ENCODE measurements at regions not wholly inside any gene's neighbourhood (a gene's known extent, or its start where the extent isn't known, plus 50 kb on each side); places are given as distances from the start of the nearest gene placed in this dataset.
"Not testable (repeated sequence)": the region's sequence is repeated elsewhere in the genome, so short reads cannot be mapped to it uniquely, and the experiment has no call there.

DNA sequence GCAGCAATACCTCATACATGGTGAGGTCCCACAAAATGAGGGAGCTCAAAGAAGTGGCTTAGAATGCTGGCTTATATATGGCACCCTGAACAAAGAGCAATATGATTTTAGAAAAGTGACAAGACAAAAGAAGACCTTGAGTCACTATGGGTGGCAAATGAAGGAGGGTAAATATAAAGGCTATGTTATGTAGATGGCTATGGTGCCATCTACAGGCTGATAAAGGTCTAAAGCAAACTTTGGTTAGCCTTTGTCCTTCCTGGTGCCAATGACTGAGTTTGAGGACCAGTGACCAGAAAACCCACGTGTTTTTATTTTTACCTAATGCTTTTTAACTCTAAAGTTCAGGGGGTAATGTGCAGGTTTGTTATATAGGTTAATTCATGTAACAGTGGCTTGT lies 151.8 kb downstream of the CCNG2 start:
- no peak for DNase-seq

DNA sequence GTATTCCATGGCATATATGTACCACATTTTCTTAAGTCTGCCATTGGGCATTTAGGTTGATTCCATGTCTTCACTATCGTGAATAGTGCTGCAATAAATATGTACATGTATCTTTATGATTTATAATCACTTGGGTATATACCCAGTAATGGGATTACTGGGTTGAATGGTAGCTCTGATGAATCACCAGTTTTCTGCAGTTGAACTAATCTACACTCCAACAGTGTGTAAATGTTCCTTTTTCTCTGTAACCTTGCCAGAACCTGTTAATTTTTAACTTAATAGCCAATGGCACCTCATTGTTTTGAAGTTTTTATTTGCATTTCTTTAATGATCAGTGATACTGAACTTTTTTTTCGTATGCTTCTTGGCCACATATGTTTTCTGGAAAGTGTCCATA lies 152.5 kb downstream of the CCNG2 start:
- DNase-seq = no peak

DNA sequence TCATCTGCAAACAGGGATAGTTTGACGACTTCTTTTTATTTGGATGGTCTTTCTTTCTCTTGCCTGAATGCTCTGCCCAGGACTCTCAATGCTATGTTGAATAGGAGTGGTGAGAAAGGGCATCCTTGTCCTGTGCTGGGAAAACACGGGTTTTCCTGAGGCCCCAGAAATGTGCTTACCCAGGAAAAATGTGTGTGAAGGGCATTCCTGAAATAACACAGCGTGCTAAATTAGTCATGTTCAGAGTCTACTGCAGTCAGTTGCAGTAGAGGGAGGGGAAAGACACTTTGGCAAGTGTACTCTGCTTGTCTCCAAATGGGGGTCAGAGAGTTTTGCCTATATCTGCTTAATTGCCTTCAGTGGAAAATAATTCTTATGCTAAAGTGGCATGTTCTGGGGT lies 153.9 kb downstream of the CCNG2 start:
- no peak for DNase-seq

DNA sequence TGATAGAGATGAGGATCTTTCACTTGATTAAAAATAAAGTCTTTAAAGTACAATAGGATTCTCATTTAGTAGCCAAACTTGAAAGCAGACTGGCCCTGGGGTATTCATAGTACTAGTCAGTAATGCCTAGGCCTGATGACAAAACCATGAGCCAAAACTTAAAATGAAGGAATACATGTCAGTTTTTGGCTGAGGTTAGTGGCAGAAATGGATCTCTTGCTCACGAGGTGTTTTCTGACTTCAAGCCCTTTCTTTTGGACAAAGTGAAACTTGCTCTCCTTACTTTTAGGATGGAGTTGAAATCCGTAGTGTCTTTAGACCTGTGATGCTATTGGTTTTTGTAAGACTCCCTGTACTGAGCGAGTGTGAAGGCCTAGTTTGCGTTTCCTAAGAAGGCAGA lies 157.7 kb downstream of the CCNG2 start:
- no peak for DNase-seq

DNA sequence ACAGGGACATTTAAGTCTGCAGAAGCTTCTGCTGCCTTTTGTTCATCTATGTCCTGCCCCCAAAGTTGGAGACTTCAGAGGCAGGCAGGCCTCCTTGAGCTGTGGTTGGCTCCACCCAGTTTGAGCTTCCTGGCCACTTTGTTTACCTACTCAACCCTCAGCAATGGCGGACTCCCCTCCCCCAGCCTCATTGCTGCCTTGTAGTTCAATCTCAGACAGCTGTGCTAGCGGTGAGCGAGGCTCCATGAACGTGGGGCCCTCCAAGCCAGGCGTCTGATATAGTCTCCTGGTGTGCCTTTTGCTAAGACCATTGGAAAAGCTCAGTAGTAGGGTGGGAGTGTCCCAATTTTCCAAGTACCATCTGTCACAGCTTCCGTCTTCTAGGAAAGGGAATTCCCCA lies 170.1 kb downstream of the CCNG2 start:
- no peak for DNase-seq

DNA sequence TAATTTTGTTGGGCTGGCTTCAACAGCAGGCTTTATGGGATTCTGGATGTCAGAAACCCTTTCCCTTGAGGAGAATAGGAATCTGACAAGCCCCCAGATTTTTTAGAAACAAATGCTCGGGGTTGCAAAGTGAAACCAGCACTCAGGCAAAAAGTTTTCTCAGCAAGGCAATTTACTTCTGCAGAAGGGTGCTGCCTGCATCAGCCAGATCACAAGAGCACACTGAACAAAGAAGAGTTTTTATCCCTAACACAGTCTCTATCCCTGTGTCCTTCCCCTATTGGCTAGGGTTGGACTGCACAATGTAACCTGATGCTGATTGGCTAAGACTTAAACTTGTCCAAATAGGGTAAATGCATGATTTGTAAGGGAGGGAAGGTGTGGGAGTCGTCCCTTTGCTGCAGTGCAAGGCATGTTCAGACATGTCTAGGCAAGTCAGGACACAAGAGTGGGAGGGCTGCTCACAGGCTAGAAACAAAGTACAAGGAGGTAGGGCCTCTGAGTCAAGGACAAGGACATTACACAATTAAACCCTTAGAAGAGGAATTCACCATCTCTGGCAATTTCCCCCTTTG lies 175.8 kb downstream of the CCNG2 start:
- DNase-seq = no peak

DNA sequence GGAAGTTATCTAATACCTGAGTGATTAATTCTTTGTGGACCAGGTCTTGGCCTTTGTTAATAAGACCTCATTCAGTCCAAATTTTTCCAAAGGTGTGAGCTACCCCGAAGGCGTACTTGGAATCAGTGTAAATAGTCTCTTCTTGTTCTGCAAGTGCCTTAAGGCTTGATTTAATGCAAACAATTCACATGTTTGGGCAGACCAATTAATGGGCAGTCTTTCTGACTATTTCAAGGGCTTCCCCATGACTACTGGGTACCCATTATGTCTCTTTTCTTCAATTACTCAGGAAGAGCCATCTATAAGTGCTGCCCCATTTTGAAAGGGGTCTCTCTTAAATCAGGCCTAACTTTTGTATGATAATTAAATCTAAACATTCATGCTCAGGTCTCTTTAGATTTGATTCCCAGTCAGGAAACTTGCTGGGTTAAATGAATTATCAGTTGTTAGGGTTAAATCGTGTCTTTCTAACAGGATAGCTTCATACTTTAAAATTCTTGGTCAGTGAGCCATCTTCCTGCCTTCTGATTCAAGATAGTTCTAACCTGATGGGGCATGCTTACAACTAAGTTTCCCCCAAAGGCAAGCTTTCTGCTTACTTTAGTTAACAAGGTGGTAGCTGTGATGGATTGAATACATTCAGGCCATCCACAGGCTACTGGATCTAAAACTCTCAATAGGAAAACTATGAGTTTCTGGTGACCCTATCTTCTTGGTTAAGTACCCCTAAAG lies 179.6 kb downstream of the CCNG2 start:
- DNase-seq = no peak

DNA sequence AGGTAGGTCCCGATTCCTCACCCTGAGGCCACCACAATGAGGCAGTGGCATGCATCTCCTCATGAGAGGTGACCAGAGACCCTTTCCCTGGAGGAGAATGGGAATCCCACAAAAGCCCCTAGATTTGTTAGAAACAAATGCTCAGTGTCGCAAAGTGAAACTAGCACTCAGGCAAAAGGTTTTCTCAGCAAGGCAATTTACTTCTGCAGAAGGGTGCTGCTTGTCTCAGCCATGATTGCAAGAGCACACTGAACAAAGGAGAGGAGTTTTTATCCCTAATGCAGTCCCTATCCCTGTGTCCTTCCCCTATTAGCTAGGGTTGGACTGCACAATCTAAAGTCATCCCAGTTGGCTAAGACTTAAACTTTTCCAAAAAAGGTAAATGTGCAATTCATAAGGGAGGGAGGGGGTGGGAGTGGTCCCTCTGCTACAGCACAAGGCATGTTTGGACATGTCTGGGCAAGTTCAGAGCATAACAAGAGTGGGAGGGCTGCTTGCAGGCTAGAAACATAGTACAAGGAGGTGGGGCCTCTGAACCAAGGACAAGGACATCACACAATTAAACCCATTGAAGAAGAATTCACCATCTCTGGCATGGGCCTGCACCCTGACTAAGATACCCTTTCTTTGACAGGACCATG lies 185.3 kb downstream of the CCNG2 start:
- no peak for DNase-seq

DNA sequence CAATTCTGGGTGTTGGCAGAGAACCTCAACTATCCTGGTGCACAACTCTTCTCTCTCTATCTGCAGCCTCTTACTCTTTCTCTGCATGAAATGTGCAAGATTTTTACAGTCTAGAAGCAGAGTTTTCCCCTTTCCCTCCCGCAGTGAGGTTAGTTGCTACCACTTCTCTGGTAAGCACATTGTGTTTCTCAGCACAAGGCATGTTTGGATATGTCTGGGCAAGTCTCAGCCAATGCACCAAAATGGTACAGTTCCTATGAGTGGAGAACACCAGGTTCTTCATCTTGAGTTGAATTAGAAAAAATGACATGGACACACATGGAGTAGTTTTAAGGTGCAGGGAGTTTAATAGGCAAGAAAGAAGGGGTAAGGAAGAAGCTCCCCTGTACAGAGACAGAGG lies 187.0 kb downstream of the CCNG2 start:
- no peak for DNase-seq

DNA sequence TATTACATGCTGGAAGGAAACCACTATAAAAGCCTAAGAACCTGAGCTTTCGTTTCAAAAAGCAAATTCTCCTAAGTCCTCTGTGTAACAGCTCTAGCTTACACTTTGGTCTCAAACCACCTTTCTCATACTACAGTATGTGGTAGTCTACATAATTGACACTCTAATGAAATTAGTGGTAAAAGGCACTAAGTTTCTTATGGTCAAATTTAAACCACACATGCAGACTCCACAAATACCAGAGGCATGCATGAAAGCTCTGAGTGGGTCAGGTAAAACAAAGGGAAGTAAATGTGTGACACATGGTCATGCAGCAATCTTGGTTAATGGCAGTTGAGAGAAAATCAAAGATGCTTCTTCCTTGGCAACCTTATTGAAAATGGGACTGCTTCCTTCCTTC lies 187.8 kb downstream of the CCNG2 start:
- no peak for DNase-seq

DNA sequence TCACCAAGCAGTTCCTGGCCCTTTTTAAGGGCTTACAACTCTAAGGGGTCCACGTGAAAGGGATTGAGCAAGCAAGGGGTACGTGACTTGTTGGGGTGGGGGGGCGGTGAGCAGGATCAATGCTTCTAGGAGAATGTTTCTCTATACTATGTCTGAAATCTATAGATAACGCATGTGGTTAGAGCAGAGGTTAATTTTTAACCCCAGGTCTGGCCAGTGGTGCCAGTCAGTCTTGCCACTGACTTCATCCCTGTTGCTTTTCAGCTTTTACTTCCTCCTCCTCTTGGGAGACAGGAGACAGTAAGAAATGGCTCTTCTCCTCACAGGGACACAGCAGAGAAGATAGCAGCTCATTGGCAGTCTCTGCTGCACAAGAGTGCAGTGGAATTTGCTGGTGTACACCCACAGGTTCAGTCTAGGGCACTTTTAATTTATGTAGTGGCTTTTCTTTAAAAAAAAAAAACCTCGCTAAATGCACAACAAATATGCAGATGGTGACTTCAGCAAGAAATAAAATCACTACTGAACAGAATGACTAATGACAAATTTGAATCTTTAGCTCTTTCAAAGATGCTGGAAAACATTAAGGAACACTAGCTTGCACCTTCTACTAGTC lies 190.5 kb downstream of the CCNG2 start:
- no peak for DNase-seq

DNA sequence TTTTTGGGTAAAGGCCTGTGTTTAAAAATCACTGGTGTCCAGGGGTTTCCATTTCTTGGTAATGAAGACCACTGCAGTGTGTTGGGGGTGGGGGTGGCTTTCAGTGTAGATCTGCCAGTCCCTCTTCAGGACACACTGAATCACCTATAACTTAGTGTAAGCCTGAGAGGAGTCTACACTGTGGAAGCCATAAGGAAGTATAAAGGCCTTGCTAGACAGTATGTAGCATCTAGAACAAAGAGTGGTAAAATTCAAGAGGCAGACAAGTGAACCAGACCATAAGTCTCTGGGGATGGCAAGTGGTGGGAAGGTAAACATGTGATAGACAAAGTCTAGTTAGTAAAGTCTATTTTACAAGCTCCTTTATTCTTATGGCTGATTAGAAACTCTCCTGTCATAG lies 191.8 kb downstream of the CCNG2 start:
- DNase-seq = no peak

DNA sequence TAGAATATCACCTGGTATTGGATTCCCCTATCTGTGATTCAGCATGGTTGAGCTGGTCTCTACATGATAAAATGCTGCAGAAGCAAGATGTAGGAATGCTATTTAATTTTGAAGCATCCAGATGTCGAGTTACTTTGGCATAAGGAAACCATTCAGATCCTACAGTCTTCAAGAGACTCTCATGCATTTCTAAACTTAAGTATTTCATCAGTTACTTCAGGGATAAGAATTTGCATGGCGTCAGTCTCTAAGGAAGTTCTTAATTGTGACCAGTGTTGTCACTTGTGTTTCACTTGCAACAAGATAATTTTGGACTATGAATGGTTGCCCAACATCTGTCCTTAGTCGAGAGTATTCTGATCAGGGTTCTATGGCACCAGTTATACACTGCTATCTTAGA lies 192.4 kb downstream of the CCNG2 start:
- no peak for DNase-seq

DNA sequence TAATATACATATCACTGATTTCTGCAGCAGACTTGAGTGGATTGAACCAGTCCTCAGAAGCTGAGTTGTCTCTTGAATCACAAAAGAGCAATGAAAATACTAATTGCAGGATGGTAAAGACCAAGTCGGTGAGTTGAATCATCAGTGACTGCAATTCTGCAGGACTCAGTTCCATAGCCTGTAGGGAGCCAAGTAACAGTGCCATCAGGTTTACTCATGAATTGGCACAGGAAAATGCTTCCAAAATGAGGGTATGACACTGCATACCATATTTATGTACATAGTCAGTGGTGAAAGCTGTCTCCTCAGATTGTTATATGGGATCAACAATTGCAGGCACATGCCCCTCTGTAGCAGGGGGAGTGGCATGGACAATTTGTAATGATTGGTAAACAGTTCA lies 192.8 kb downstream of the CCNG2 start:
- DNase-seq = peak; percentile 5

DNA sequence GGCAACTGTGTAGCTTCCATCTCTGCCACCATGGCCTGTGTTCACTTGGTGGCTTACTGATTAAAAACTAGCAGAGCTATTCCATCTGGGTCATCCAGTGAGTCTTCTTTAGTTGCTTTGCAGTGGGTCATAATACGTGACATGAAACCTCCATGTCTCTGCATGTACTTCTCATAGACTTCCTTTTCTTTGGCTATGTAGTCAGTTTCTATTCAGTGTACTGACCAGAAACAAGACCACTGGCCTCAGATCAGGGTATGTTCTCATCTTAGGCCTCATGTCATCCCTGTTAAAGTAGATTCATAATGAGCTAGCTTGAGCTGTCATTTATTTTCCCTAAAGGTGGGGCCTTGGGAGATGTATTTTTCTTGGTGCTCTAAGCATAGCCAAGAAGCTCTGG lies 195.2 kb downstream of the CCNG2 start:
- DNase-seq = no peak

DNA sequence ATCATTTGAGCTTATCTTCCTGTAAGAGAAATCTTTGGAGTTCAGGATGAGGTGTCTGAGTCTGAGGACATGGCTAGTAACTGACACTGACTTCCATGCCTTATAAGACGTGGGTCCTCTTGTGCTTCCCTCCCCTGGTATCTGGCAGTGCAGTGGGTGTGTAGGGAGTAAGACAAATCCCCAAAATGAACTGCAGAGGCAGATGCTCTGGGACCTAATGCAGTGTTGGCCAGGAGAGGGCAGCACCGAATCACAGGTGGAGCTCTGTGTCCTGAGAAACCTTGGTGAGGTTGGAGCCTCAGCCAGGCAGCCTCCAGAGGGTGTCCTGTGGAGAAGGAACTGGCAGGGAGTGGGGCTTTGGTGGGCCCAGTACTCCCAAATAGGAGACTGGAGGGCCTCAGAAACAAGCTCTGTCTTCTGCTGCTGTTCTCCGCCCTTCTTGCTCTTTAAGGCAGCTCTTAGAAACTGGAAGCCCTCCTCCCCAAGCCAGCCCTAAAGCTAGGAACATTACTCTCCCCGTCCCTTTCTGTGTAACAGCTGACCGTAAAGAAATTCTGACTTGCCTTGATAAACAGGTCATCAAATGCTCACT lies 196.8 kb downstream of the CCNG2 start:
- not testable (repeated sequence) for DNase-seq

DNA sequence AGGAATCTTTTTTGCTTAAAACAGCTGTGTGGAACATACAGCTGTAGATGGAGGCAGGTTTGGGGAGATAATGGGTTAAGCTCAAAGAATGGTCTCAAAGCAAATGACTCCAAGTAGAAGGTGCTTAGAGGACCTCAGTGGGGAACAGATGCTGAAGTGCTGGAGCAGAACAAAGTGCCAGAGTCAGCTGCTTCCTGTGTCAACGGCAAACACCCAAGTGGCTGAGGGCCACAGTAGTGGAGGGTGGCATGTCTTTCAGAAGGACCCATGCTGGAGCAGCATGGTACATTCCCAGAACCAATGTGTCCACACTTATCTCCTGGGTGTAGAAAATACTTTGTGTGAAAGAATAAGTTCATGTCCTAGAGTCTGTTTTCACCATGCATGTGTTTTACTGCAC lies 197.5 kb downstream of the CCNG2 start:
- no peak for DNase-seq

DNA sequence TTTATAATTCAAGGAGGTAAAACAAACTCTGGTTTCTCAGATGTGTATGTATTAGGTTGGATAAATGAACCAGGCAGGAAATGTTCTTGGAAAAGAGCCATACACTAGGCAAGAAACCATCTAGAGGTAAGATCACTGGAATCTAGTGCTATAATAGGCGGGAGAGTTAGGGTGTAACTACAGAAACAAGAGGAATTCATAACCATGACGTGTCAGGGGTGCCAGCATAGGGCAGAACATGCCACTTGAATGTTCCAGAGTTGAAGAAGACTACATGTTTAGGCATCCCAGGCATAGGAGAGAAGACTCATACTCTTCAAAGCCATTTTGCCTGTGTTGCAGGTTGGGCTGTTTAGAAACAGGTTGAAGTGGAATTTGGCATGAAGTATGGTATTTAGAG lies 198.7 kb downstream of the CCNG2 start:
- no peak for DNase-seq

DNA sequence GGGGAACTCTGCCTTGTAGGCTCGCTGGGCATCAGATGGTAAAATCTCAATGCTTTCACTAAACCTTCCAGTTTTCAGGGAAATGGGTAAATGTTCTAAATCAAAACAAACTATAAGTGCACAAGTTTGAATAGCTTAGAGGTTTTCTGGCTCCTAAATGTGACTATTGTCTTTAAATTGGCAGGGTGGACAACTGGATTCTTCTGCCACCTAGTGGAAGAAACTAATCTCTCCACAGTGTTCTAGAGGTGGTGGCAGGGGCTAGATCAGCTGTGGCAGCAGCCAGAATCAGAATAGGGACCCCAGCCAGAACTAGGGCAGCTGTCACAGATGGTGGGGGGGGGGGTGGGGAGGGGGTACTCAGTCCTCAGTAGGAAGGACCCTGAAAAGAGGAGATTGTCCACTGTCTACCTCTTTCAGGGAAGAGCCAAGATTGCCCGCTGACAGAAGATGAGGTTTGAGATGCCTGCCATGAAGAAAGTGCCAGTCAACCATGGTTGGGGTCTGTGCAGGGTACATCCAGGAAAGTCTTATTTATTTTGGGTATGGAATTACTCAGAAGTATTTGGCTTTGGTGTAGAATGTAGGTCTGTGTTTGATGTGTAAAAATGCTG lies 201.4 kb downstream of the CCNG2 start:
- DNase-seq = no peak

DNA sequence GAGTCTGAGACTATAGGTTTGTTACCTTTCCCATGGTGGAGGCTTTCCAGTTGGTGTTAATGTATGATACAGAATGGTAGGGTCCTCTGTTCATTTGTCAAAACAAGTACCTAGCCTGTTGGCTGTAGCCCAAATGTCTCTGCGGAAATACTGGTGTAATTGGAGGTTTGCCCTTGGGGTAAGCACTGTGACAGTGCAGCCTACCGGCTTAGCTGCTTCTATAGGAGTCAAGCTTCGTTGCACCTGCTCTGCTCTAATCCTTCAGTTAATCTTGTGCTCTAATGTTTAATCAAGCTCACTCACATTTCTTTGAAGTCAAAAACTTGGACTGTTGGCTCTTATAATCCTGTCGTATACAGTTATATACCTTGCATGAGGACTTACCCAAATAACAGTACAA lies 203.4 kb downstream of the CCNG2 start:
- no peak for DNase-seq

DNA sequence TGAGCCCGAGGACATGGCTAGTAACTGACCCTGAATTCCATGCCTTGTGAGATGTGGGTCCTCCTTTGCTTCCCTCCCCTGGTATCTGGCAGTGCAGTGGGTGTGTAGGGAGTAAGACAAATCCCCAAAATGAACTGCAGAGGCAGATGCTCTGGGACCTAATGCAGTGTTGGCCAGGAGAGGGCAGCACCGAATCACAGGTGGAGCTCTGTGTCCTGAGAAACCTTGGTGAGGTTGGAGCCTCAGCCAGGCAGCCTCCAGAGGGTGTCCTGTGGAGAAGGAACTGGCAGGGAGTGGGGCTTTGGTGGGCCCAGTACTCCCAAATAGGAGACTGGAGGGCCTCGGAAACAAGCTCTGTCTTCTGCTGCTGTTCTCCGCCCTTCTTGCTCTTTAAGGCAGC lies 209.9 kb downstream of the CCNG2 start:
- not testable (repeated sequence) for DNase-seq

DNA sequence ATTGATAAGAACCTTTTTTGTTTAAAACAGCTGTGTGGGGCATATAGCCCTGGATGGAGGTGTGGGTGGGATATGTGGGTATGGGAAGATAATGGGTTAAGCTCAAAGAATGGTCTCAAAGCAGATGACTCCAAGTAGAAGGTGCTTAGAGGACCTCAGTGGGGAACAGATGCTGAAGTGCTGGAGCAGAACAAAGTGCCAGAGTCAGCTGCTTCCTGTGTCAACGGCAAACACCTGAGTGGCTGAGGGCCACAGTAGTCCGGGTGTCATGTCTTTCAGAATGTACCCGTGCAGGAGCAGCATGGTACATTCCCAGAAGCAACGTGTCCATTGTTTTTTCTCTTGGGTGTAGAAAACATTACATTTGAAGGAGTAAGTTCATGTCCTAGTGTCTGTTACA lies 210.6 kb downstream of the CCNG2 start:
- no peak for DNase-seq

DNA sequence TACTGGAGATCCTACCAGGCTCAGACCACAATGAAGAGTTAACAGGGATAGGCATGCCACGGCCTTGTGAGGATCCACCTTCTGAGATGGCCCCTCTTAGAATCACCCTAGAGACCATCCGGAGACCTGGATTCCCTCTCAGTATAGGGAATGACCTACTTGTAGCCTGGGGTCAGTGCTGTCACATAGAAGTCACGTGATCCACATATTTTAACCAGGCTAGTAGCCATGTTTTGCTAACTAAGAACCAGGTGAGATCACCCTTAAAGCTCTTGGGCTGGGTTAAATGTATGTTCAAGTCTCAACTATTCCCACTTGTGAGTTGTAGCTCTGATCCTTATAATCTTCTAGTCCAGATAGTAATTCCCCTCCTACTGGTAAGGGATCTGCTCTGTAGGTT lies 215.4 kb downstream of the CCNG2 start:
- no peak for DNase-seq

Measured in NCI-H774 (cell line).